ENCODE measurements at regions not wholly inside any gene's neighbourhood (a gene's known extent, or its start where the extent isn't known, plus 50 kb on each side); places are given as distances from the start of the nearest gene placed in this dataset.
"Not testable (repeated sequence)": the region's sequence is repeated elsewhere in the genome, so short reads cannot be mapped to it uniquely, and the experiment has no call there.

DNA sequence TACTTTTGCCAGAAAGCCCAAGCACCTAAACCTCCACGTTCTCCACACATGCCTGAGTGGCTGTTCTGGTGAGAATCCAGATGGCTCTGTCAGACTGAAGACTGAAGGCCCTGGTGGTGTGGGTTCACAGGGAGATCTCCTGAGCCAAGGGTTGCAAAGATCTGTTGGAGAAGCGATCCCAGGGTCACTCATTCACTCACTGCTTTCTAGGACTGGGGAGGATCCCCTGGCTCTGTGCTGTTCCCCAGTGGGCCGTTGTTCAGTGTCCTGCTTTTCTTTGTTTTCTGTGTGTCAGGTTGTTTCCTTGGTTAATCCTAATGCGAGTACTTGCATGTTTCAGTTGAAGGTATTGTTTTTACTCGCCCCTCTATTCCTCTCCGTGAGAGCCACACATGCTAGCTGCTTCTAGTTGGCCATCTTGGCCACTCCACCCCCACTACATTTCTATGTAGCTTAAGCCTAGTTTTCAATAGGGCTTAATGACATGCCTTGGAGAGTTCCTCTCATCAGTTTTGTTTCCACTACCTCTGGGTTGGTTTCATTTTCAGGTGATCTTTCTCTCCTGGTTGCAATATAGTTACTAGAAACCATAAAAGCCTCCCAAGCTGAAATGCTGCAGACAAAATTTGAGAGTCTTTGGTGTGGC is 144.5 kb upstream of the SLC38A2 start:
- no peak for DNase-seq

- no peak for DNase-seq
These were observed 143.8 kb upstream of the SLC38A2 start for GRCh38 chr12:46516238-46516932.

GRCh38 chr12:46515829-46516228 is 143.3 kb upstream of the SLC38A2 start:
- DNase-seq = no peak

DNA sequence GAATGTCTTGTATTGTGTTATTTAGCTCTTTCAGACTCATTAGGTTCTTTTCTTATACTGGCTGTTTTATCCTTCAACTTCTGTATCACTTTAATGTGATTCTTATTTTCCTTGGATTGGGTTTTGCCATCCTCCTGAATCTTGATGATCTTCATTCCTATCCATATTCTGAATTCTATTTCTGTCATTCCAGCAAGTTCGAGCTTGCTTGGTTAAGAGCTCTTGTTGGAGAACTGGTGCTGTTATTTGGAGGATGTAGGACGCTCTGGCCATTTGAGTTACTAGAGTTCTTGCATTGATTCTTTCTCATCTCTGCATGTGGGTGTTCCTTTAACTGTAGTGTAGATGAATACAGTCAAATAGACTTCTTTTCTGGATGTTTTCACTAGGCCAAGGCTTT is 142.3 kb upstream of the SLC38A2 start:
- no peak for DNase-seq

- DNase-seq = not testable (repeated sequence)
These were observed 137.7 kb upstream of the SLC38A2 start for GRCh38 chr12:46510257-46510656.

GRCh38 chr12:46509135-46509534 is 136.6 kb upstream of the SLC38A2 start:
- DNase-seq = no peak

- DNase-seq = no peak
These were observed 136.1 kb upstream of the SLC38A2 start for GRCh38 chr12:46508651-46509050.

- DNase-seq = no peak
These were observed 135.2 kb upstream of the SLC38A2 start for GRCh38 chr12:46507766-46508165.

GRCh38 chr12:46506961-46507360 is 134.4 kb upstream of the SLC38A2 start:
- no peak for DNase-seq

DNA sequence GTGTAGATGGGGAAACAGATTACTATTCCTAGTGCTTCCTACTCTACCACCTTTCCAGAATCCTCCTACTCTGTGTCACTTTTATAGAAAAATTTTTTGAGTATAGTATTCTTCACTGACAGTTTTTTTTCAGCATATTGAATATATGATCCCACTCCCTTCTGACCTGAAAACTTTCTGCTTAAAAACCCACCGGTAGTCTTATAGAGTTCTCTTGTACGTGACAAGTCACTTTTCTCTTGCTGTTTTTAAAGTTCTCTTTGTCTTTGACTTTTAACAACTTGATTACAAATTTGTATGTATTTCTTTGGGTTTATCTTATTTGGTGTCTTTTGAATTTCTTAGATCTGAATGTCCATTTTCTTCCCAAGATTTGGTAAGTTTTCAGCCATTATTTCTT is 133.6 kb upstream of the SLC38A2 start:
- no peak for DNase-seq

GRCh38 chr12:46504494-46504893 is 131.9 kb upstream of the SLC38A2 start:
- DNase-seq = no peak

DNA sequence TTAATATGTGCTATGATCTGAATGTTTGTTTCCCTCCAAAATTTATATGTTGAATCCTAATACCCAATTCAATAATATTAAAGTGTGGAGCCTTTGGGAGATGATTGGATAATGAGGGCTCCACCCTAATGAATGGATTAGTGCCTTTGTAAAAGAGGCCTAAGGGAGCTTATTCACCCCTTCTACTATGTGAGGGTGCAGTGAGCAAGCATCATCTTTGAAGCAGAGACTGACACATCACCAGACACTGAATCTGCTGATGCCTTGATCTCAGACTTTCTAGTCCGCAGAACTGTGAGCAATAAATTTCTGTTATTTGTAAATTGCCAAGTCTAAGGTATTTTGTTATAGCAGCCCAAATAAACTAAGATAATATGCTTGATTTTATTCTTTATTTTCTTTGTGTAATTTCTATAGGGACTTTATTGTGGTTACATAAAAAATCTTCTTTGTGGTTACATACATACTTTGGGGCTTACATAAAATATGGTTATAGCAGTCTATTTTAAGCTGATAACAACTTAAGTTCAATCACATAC is 131.1 kb upstream of the SLC38A2 start:
- no peak for DNase-seq

- no peak for DNase-seq
These were observed 128.1 kb upstream of the SLC38A2 start for GRCh38 chr12:46500673-46501072.

DNA sequence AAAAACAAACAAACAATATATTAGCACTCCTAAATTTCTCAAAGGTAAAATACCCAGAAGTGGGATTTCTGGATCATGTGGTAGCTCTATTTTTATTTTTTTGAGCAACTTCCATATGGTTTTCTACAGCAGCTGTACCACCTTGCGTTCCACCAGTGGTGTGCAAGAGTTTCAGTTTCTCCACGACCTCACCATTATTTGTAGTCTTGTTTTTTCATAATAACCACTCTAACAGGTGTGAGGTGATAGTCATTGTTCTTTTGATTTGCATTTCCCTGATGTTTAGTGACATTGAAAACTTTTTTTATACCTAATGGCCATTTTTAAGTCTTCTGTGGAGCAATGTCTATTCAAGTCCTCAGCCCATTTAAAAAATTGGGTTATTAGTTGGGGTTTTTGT is 127.3 kb upstream of the SLC38A2 start:
- DNase-seq = no peak

DNA sequence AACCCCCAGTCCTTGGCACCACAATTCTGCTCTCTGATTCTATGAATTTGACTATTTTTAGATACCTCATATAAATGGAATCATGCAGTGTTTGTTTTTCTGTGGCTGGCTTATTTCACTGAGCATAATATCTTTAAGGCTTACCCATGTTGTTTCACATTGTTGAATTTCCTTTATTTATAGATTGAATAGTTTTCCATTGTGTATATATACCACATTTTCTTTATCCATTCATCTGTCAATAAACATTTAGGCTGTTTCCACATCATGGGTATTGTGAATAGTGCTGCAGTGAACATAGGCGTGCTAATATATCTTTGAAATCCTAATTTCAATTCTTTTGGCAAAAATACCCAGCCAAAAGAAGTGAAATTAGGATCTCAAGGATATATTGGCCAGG is 126.7 kb upstream of the SLC38A2 start:
- no peak for DNase-seq

DNA sequence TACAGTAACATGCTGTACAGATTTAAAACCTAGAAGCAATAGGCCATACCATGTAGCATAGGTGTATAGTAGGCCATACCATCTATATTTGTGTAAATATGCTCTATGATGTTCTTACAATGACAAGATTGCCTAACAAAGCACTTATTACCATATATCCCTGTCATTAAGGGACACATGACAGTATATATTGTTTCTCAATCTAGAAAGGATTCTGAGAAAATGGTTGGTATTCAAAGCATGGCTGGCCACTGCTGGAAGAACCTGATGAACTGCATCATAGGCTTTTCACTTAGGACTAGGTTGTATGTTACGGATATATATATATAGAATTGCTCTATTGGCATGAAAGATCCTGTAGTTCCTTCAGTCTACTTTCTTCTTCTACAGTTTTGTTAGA is 125.2 kb upstream of the SLC38A2 start:
- DNase-seq = no peak

DNA sequence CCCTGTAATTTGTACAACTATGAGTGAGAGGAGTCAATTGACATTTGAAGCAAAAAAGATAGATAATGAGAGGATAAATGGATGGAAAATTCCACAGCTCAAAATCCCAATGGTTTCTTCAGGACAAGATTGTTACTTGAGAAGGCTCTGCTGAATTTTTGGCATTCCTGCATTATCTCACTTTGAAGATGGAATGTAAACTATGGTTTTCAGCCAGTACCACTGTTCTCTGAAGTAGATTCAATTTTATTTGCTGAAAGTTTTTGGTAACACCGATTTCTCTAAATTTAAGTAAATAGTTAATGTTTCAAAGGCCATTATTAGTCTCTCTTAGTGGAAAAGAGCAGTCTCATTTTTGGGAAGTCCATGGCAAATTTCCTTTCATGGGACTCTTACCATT is 121.9 kb upstream of the SLC38A2 start:
- DNase-seq = no peak

DNA sequence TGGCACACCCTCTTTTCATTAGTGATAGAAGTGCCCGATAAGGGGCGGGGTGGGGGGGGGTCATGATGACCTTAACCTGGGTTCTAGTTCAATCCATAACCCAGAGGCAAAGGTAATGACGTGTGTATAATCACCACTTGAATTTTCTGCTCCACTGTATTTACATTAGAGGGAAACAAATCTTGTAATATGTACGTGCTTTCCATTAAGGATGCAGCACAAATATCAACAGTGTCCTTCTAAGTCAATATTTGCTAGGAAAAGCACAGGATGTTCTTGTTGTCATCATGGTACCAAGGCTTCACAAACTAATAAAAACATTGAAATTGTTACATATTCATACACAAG is 121.2 kb upstream of the SLC38A2 start:
- no peak for DNase-seq

DNA sequence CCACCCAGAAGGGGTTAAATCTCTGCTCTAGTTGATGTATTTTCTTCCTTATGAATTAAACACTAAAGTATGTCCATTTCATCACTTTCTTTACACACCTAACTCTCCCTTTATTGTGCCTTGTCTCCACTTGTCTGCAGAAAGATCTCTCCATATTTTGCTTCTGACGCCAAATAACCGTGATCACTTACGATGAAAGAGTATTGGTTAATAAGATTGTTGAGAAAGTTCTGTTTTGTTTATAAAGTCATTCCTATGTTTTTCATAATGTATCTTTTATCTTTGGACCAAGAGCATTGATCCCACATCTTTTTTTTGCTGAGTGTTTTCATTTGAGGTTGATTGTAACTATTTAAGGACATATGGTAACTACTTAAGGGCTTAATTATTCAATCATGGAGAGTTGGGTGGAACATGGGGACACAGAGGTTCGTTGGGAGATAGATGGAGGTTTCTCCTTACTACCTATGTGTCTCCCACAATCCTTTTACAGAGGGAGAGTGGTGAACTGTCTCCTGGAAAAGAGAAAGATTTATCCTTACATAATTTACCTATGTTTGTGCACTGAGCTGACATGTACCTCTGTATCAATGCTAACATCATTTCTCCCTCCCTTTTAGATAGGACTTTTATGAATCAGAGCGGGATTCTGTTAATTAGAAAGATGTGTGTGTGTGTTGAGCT is 120.7 kb upstream of the SLC38A2 start:
- no peak for DNase-seq

DNA sequence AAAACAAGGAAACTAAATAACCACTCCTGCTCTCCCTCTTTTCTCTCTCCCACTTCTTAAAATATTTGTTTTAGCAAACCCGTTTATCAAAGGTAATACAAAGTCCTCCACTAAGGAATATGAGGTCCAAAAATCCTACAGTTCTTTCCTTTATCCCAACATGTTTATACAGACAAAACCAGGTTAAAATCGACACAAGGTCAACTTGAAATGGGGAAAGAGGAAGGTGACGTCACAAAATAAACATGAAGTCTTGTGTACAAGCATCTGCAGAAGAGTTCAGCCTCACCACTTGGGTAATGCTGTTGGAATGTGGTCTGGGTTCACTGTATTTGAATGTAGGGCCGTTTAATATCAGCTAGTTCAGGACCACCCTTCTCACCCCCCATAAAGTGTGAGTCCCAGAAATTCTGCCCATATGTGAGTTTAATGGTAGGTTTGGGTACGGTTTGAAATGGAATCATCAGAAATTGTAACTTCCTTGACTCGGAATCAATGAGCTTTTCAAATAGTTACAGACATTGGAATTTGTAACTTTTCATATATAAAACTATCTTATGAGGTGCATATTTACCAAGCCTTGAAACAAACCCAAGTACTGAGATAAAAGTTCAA is 120.0 kb upstream of the SLC38A2 start:
- no peak for DNase-seq

DNA sequence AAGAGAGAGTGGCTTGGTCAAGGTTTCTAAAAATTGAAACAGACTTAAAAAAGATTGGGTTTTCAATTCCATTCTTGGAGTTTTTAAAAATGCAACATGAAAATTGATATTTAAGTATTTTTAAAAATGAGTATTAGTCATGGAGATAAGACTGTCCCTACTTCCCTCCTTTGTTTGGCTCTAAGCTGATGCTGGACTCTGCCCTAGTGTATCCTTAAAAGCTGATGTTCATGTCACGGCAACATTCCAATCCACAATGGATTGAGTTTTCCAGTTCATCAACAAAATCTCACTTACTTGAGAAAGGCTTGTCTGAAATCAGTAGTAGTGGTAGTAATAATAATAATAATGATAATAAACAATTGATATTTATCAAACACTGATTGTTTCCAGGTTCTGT is 119.0 kb upstream of the SLC38A2 start:
- no peak for DNase-seq

- no peak for DNase-seq
These were observed 118.1 kb upstream of the SLC38A2 start for GRCh38 chr12:46490635-46491034.

DNA sequence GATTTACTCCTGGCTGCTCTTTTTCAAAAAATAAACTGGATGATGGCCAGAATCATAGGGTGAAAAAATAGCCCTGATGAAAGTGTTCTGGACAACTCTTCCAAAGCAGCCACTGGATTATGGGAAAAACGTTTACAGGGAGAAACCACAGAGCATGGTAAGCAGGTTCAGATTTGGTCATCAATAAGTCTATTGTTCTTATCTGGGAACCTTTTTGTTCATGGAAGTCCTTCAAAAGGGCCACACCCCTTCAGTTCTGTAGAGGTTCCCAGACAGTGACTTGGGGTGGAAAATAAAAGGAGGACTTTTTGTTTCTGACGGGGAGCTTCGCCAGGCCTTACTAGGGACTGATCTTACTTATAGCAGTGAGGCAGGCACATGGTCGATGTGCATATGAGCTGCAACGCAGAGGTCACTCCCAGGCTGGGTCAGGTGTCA is 117.4 kb upstream of the SLC38A2 start:
- no peak for DNase-seq
